CD14-positive monocyte (primary cell): ENCODE measurements at regions not wholly inside any gene's neighbourhood (a gene's known extent, or its start where the extent isn't known, plus 50 kb on each side); places are given as distances from the start of the nearest gene placed in this dataset.
"Not testable (repeated sequence)": the region's sequence is repeated elsewhere in the genome, so short reads cannot be mapped to it uniquely, and the experiment has no call there.

ENCODE experiments used
- DNase-seq, 3 donors: peaks; one replicate each; pipeline ENCODE4 v3.0.0-alpha.2; 2011 to 2022
- H2AFZ ChIP-seq: 2 replicates; pipeline ENCODE4 v1.6.0; 2012; ENCODE audit warnings: mild to moderate bottlenecking, low read depth, low read length, inconsistent platforms; ENCODE audit not compliant: insufficient read depth, poor library complexity, severe bottlenecking
- H3K27ac ChIP-seq, 2 donors: 1 replicate in 1 of 2; 2 replicates in 1 of 2; pipeline ENCODE4 v1.5.1; 2012 to 2013; ENCODE audit warnings: low read length in 2 of 2, control low read depth in 1 of 2, inconsistent platforms in 1 of 2, low read depth in 1 of 2, mild to moderate bottlenecking in 1 of 2
- H3K27me3 ChIP-seq, 2 donors: one replicate each; pipeline versions ENCODE4 v1.6.0 to v1.6.1; 2011 to 2013; ENCODE audit warnings: low read length in 2 of 2; ENCODE audit not compliant: control insufficient read depth in 2 of 2, insufficient read depth in 2 of 2
- H3K36me3 ChIP-seq, 2 donors: replicated peaks in 1 of 2; 1 replicate in 1 of 2; 2 replicates in 1 of 2; pipeline versions ENCODE4 v1.5.1 to v1.6.1; 2012 to 2013; ENCODE audit warnings: low read length in 2 of 2, control low read depth in 1 of 2, inconsistent platforms in 1 of 2, mild to moderate bottlenecking in 1 of 2; ENCODE audit not compliant: insufficient read depth in 2 of 2, control insufficient read depth in 1 of 2
- H3K4me1 ChIP-seq, 2 donors: 1 replicate in 1 of 2; 2 replicates in 1 of 2; pipeline versions ENCODE4 v1.5.1 to v1.6.1; 2012 to 2013; ENCODE audit warnings: low read length in 2 of 2, control low read depth in 1 of 2, inconsistent platforms in 1 of 2, mild to moderate bottlenecking in 1 of 2, moderate library complexity in 1 of 2; ENCODE audit not compliant: insufficient read depth in 2 of 2, control insufficient read depth in 1 of 2
- H3K4me2 ChIP-seq: replicated peaks from 2 replicates; pipeline ENCODE3; 2012; ENCODE audit warnings: low read length, moderate library complexity, mild to moderate bottlenecking; ENCODE audit not compliant: poor library complexity, severe bottlenecking; ENCODE audit errors: extremely low read depth
- H3K4me3 ChIP-seq, 3 experiments: fragments of 200-600 bp in 1 of 3; sonication (generic) in 1 of 3; replicated peaks in 1 of 3; 1 replicate in 2 of 3; 2 replicates in 1 of 3; pipeline ENCODE4 v1.5.1; 2011 to 2013; ENCODE audit warnings: low read length in 3 of 3, mild to moderate bottlenecking in 3 of 3, control low read depth in 2 of 3, low read depth in 2 of 3, inconsistent platforms in 1 of 3, moderate library complexity in 1 of 3
- H3K79me2 ChIP-seq: 2 replicates; pipeline ENCODE4 v1.6.0; 2012; ENCODE audit warnings: mild to moderate bottlenecking, control low read depth, inconsistent platforms, low read length, moderate library complexity; ENCODE audit not compliant: insufficient read depth
- H3K9ac ChIP-seq: 2 replicates; pipeline ENCODE4 v1.6.0; 2017; ENCODE audit warnings: low read length, mild to moderate bottlenecking; ENCODE audit not compliant: insufficient read depth, poor library complexity, severe bottlenecking
- H3K9me3 ChIP-seq, 2 donors: replicated peaks in 1 of 2; 1 replicate in 1 of 2; 2 replicates in 1 of 2; pipeline versions ENCODE4 v1.5.1 to v1.6.1; 2012 to 2013; ENCODE audit warnings: low read length in 2 of 2, control low read depth in 1 of 2; ENCODE audit not compliant: control insufficient read depth in 1 of 2, insufficient read depth in 1 of 2
- H4K20me1 ChIP-seq: 2 replicates; pipeline ENCODE4 v1.6.0; 2012; ENCODE audit warnings: mild to moderate bottlenecking, low read length, control low read depth, moderate library complexity; ENCODE audit not compliant: insufficient read depth
- H3K27ac Mint-ChIP-seq, 7 donors: one replicate each; pipeline ENCODE4 v1.8.0; 2020; ENCODE audit warnings: mild to moderate bottlenecking in 7 of 7, mixed read lengths in 7 of 7, moderate library complexity in 6 of 7, inconsistent platforms in 2 of 7
- H3K27me3 Mint-ChIP-seq, 3 donors: one replicate each; pipeline ENCODE4 v1.8.0; 2021 to 2022; ENCODE audit warnings: low read depth in 3 of 3, mild to moderate bottlenecking in 3 of 3, mixed read lengths in 3 of 3, moderate library complexity in 3 of 3, inconsistent platforms in 1 of 3
- H3K36me3 Mint-ChIP-seq, 2 donors: one replicate each; pipeline ENCODE4 v1.8.0; 2020; ENCODE audit warnings: mixed read lengths in 2 of 2, inconsistent platforms in 1 of 2, mild to moderate bottlenecking in 1 of 2
- H3K4me1 Mint-ChIP-seq: one replicate; pipeline ENCODE4 v1.8.0; 2020; ENCODE audit warnings: mild to moderate bottlenecking, mixed read lengths
- H3K4me3 Mint-ChIP-seq, 2 donors: one replicate each; pipeline ENCODE4 v1.8.0; 2020; ENCODE audit warnings: mild to moderate bottlenecking in 2 of 2, mixed read lengths in 2 of 2, moderate library complexity in 1 of 2
- H3K9me3 Mint-ChIP-seq, 7 donors: one replicate each; pipeline ENCODE4 v1.8.0; 2020 to 2022; ENCODE audit warnings: mixed read lengths in 7 of 7, mild to moderate bottlenecking in 6 of 7, moderate library complexity in 6 of 7, inconsistent platforms in 2 of 7
- WGBS: methylation state at CpG from one replicate; pipeline ENCODE4 v1.1.5; 2013; ENCODE audit warnings: missing lambda C conversion rate; ENCODE audit not compliant: insufficient coverage; 5-methylcytosine and 5-hydroxymethylcytosine counted together
- intact Hi-C, 2 donors: fragments of 100-400 bp; cut with micrococcal nuclease; formaldehyde crosslinking; loops; one replicate each; pipeline versions ENCODE4 v1.15.0 to v1.15.1; 2023
- TF ChIP-seq, protein P1 (sequence below): fragments of 200-600 bp; IDR thresholded peaks from one replicate; pipeline ENCODE4 v1.8.0; 2022; ENCODE audit warnings: antibody characterized with exemption, mild to moderate bottlenecking

GRCh38 chr16:86857807-86858206 is 279.5 kb downstream of the FOXL1 start:
- H3K27ac Mint-ChIP-seq = no peak overlapping the region

GRCh38 chr16:86858501-86858900 is 280.2 kb downstream of the FOXL1 start:
- Histone ChIP-seq H4K20me1 (no peaks in the 10 kb centered on the region), H3K4me2 (no peak overlapping the region), H3K9ac (no peak overlapping the region), H2AFZ (no peak overlapping the region), H3K36me3 (no peaks in the 10 kb centered on the region), H3K9me3 (no peaks in the 10 kb centered on the region), H3K27me3 (no peaks in the 10 kb centered on the region), H3K4me1 (no peaks in the 10 kb centered on the region), H3K79me2 (no peaks in the 10 kb centered on the region), H3K27ac (no peak overlapping the region), H3K4me3 (no peak overlapping the region)
- Mint-ChIP-seq H3K27me3 (peaks cover 0 to 2% (median 0%) of the 10 kb centered on the region in 3 donors), H3K4me1 (no peaks in the 10 kb centered on the region), H3K36me3 (no peaks in the 10 kb centered on the region), H3K4me3 (no peak overlapping the region), H3K27ac (no peak overlapping the region), H3K9me3 (no peaks in the 10 kb centered on the region)
- DNase-seq = no peak
- WGBS = 89% methylated on average over 3 of the region's 10 CpGs
- TF ChIP-seq, protein P1, sequence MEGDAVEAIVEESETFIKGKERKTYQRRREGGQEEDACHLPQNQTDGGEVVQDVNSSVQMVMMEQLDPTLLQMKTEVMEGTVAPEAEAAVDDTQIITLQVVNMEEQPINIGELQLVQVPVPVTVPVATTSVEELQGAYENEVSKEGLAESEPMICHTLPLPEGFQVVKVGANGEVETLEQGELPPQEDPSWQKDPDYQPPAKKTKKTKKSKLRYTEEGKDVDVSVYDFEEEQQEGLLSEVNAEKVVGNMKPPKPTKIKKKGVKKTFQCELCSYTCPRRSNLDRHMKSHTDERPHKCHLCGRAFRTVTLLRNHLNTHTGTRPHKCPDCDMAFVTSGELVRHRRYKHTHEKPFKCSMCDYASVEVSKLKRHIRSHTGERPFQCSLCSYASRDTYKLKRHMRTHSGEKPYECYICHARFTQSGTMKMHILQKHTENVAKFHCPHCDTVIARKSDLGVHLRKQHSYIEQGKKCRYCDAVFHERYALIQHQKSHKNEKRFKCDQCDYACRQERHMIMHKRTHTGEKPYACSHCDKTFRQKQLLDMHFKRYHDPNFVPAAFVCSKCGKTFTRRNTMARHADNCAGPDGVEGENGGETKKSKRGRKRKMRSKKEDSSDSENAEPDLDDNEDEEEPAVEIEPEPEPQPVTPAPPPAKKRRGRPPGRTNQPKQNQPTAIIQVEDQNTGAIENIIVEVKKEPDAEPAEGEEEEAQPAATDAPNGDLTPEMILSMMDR = no peak
- intact Hi-C loops = no loop called here

More at GRCh38 chr16:86857807-86858206, 279.5 kb downstream of the FOXL1 start:
- Mint-ChIP-seq H3K36me3 (no peaks in the 10 kb centered on the region), H3K4me1 (no peaks in the 10 kb centered on the region), H3K4me3 (no peak overlapping the region), H3K9me3 (no peaks in the 10 kb centered on the region), H3K27me3 (peaks cover 0 to 2% (median 0%) of the 10 kb centered on the region in 3 donors)
- intact Hi-C loops = no loop called here
- no peaks in the 10 kb centered on the region for H3K9me3 ChIP-seq
- DNase-seq = no peak
- TF ChIP-seq, protein P1 = no peak
- no peaks in the 10 kb centered on the region for H3K4me1 ChIP-seq
- no peaks in the 10 kb centered on the region for H4K20me1 ChIP-seq
- H3K4me3 ChIP-seq = no peak overlapping the region
- no peaks in the 10 kb centered on the region for H3K79me2 ChIP-seq
- H3K36me3 ChIP-seq = no peaks in the 10 kb centered on the region
- no peak overlapping the region for H3K9ac ChIP-seq
- WGBS = 100% methylated on average over 1 of the region's 2 CpGs
- no peak overlapping the region for H2AFZ ChIP-seq
- no peaks in the 10 kb centered on the region for H3K27me3 ChIP-seq
- no peak overlapping the region for H3K4me2 ChIP-seq
- H3K27ac ChIP-seq = no peak overlapping the region

DNA sequence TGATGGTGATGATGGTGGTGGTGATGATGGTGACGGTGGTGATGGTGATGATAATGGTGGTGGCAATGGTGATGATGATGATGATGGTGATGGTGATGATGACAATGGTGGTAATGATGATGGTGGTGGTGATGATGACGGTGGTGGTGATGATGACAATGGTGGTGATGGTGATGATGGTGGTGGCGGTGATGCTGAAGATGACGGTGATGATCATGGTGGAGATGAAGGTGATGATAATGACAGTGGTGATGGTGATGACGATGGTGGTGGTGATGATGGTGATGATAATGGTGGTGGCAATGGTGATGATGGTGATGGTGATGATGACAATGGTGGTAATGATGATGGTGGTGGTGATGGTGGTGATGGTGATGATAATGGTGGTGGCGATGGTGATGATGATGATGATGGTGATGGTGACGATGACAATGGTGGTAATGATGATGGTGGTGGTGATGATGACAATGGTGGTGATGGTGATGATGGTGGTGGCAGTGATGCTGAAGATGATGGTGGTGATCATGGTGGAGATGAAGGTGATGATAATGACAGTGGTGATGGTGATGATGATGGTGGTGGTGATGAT is 283.0 kb downstream of the FOXL1 start:
- H3K27me3 Mint-ChIP-seq, H3K4me1 Mint-ChIP-seq, H3K4me1 ChIP-seq, H3K27ac Mint-ChIP-seq, H3K4me3 ChIP-seq, intact Hi-C loops, H3K79me2 ChIP-seq, H3K27ac ChIP-seq, H2AFZ ChIP-seq, H4K20me1 ChIP-seq, H3K9me3 Mint-ChIP-seq, H3K27me3 ChIP-seq, H3K4me2 ChIP-seq, H3K36me3 Mint-ChIP-seq, H3K4me3 Mint-ChIP-seq, H3K9ac ChIP-seq, H3K36me3 ChIP-seq, H3K9me3 ChIP-seq, DNase-seq: not testable (repeated sequence)
- WGBS = 96% methylated on average over 7 of the region's 7 CpGs
